Astrocyte (in vitro differentiated cells and primary cell): ENCODE measurements at regions not wholly inside any gene's neighbourhood (a gene's known extent, or its start where the extent isn't known, plus 50 kb on each side); places are given as distances from the start of the nearest gene placed in this dataset.

Source experiments
- CTCF ChIP-seq: IDR thresholded peaks from 2 replicates; pipeline ENCODE4 v1.5.1; 2011; ENCODE audit warnings: low read depth, mild to moderate bottlenecking, inconsistent platforms, low read length, moderate library complexity; ENCODE audit not compliant: insufficient read depth
- EZH2 ChIP-seq: IDR thresholded peaks from 2 replicates; pipeline ENCODE4 v1.6.1; 2012; ENCODE audit warnings: mild to moderate bottlenecking, low read length, inconsistent platforms; ENCODE audit not compliant: insufficient read depth

- TF ChIP-seq EZH2 (no peak), CTCF (no peak)
These were observed 110.1 kb upstream of the ANO5 start for GRCh38 chr11:22082788-22083187.
